Body of pancreas (tissue), 4 donors: ENCODE measurements at regions not wholly inside any gene's neighbourhood (a gene's known extent, or its start where the extent isn't known, plus 50 kb on each side); places are given as distances from the start of the nearest gene placed in this dataset.

Source experiments
- POLR2A ChIP-seq, 3 donors: fragments of 450-650 bp; IDR thresholded peaks; one replicate each; pipeline ENCODE4 v1.6.1; 2016; ENCODE audit warnings: antibody characterized with exemption in 3 of 3, mild to moderate bottlenecking in 2 of 3
- TF ChIP-seq, protein P1 (sequence below), 7 experiments: fragments of 450-650 bp in 4 of 7; fragments of 200-600 bp in 3 of 7; sonication (generic) in 3 of 7; IDR thresholded peaks; one replicate each; pipeline ENCODE4 v1.5.1; 2016 to 2019; ENCODE audit warnings: antibody characterized with exemption in 7 of 7

DNA sequence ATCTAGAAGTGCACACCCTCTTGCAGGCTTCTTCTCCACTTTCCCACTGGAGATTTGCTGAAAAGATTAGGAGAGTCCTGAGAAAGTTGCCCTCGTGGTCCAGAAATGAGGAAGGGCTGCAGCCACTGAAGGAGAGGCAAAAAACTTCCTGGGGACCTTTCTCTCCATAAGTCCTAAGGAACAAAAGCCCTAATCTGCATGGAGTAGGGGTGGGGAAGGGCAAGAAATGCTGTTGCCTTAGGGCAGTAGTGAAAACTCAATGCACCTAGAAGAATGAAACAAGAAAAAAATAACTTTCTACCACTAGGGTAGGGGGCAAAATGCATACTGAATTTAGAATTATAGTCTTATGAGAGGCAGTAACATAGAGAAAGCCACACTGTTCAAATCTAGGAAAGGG is 1408.8 kb downstream of the PCDH19 start:
- TF ChIP-seq, protein P1, sequence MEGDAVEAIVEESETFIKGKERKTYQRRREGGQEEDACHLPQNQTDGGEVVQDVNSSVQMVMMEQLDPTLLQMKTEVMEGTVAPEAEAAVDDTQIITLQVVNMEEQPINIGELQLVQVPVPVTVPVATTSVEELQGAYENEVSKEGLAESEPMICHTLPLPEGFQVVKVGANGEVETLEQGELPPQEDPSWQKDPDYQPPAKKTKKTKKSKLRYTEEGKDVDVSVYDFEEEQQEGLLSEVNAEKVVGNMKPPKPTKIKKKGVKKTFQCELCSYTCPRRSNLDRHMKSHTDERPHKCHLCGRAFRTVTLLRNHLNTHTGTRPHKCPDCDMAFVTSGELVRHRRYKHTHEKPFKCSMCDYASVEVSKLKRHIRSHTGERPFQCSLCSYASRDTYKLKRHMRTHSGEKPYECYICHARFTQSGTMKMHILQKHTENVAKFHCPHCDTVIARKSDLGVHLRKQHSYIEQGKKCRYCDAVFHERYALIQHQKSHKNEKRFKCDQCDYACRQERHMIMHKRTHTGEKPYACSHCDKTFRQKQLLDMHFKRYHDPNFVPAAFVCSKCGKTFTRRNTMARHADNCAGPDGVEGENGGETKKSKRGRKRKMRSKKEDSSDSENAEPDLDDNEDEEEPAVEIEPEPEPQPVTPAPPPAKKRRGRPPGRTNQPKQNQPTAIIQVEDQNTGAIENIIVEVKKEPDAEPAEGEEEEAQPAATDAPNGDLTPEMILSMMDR (IDR thresholded peaks at IDR 0.05), result no peak
- TF ChIP-seq POLR2A (IDR thresholded peaks at IDR 0.05), result no peak
